ENCODE measurements at regions not wholly inside any gene's neighbourhood (a gene's known extent, or its start where the extent isn't known, plus 50 kb on each side); places are given as distances from the start of the nearest gene placed in this dataset.

- no peak for DNase-seq (ENCODE audit: low read depth)
Measured at GRCh38 chr18:24530630-24531111, 70.2 kb downstream of the HRH4 start.

GRCh38 chr18:24534271-24534670, 73.8 kb downstream of the HRH4 start:
- DNase-seq (ENCODE audit: low read depth): no peak

- no peak for DNase-seq (ENCODE audit: low read depth)
Measured at GRCh38 chr18:24534737-24535136, 74.3 kb downstream of the HRH4 start.

GRCh38 chr18:24535527-24536295, 75.3 kb downstream of the HRH4 start:
- DNase-seq (ENCODE audit: low read depth): no peak

GRCh38 chr18:24536326-24536725, 75.9 kb downstream of the HRH4 start:
- DNase-seq (ENCODE audit: low read depth): no peak

GRCh38 chr18:24536834-24537233, 76.4 kb downstream of the HRH4 start:
- DNase-seq (ENCODE audit: low read depth): no peak

GRCh38 chr18:24538414-24539264, 78.2 kb downstream of the HRH4 start:
- DNase-seq (ENCODE audit: low read depth): no peak

- no peak for DNase-seq (ENCODE audit: low read depth)
Measured at GRCh38 chr18:24539866-24540617, 79.6 kb downstream of the HRH4 start.

GRCh38 chr18:24540896-24541295, 80.5 kb downstream of the HRH4 start:
- DNase-seq (ENCODE audit: low read depth): no peak

- DNase-seq (ENCODE audit: low read depth): no peak
Measured at GRCh38 chr18:24543086-24543794, 82.8 kb downstream of the HRH4 start.

- no peak for DNase-seq (ENCODE audit: low read depth)
Measured at GRCh38 chr18:24543795-24544498, 83.5 kb downstream of the HRH4 start.

- no peak for DNase-seq (ENCODE audit: low read depth)
Measured at GRCh38 chr18:24544949-24545348, 84.5 kb downstream of the HRH4 start.

- DNase-seq (ENCODE audit: low read depth): no peak
Measured at GRCh38 chr18:24545651-24546050, 85.2 kb downstream of the HRH4 start.

GRCh38 chr18:24546307-24546706, 85.9 kb downstream of the HRH4 start:
- DNase-seq (ENCODE audit: low read depth): no peak

GRCh38 chr18:24548583-24548982, 88.1 kb downstream of the HRH4 start:
- DNase-seq (ENCODE audit: low read depth): no peak

- no peak for DNase-seq (ENCODE audit: low read depth)
Measured at GRCh38 chr18:24552218-24552617, 91.8 kb downstream of the HRH4 start.

GRCh38 chr18:24553571-24554285, 93.3 kb downstream of the HRH4 start:
- no peak for DNase-seq (ENCODE audit: low read depth)

GRCh38 chr18:24558403-24558802, 98.0 kb downstream of the HRH4 start:
- DNase-seq (ENCODE audit: low read depth): no peak

- DNase-seq (ENCODE audit: low read depth): no peak
Measured at GRCh38 chr18:24559526-24559925, 99.1 kb downstream of the HRH4 start.

GRCh38 chr18:24560511-24560981, 100.1 kb downstream of the HRH4 start:
- DNase-seq (ENCODE audit: low read depth): no peak

Measured in T follicular helper cell (primary cell).